ENCODE measurements at regions not wholly inside any gene's neighbourhood (a gene's known extent, or its start where the extent isn't known, plus 50 kb on each side); places are given as distances from the start of the nearest gene placed in this dataset.

DNA sequence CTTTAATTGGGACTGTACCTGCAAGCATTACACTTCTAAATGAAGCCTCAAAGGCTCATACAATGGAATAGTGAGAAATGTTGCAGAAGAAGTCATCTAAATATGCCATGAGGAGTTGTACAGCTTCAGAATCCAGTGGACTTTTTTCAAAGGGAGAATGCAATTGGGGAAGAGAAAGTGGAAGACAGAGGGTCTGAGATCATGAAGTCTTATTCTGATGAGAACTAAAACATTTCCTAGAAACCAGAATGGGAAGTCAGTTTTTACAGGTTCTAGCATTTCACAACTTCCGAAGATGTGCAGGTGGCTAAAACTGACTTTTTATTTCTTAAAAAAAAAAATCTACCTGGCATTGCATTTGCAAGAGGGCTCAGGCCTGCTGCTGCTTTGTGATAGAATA lies 424.4 kb upstream of the RUNX1 start:
- ChIA-PET CTCF (no interaction called here), POLR2A (no interaction called here)
- H3K36me3 ChIP-seq (replicated peaks in 1 of 2; ENCODE audit: control insufficient read depth in 1 of 2, insufficient read depth in 2 of 2, low read length in 1 of 2): no peaks in the 10 kb centered on the region
- no peak overlapping the region for H3K27ac ChIP-seq (ENCODE audit: low read depth in 2 of 2, low read length in 1 of 2)
- no peaks in the 10 kb centered on the region for H3K27me3 ChIP-seq (ENCODE audit: insufficient read depth)
- no peak for DNase-seq
- TF ChIP-seq, protein P1, sequence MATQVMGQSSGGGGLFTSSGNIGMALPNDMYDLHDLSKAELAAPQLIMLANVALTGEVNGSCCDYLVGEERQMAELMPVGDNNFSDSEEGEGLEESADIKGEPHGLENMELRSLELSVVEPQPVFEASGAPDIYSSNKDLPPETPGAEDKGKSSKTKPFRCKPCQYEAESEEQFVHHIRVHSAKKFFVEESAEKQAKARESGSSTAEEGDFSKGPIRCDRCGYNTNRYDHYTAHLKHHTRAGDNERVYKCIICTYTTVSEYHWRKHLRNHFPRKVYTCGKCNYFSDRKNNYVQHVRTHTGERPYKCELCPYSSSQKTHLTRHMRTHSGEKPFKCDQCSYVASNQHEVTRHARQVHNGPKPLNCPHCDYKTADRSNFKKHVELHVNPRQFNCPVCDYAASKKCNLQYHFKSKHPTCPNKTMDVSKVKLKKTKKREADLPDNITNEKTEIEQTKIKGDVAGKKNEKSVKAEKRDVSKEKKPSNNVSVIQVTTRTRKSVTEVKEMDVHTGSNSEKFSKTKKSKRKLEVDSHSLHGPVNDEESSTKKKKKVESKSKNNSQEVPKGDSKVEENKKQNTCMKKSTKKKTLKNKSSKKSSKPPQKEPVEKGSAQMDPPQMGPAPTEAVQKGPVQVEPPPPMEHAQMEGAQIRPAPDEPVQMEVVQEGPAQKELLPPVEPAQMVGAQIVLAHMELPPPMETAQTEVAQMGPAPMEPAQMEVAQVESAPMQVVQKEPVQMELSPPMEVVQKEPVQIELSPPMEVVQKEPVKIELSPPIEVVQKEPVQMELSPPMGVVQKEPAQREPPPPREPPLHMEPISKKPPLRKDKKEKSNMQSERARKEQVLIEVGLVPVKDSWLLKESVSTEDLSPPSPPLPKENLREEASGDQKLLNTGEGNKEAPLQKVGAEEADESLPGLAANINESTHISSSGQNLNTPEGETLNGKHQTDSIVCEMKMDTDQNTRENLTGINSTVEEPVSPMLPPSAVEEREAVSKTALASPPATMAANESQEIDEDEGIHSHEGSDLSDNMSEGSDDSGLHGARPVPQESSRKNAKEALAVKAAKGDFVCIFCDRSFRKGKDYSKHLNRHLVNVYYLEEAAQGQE (IDR thresholded peaks at IDR 0.05; ENCODE audit: low read depth, low read length): no peak
- TF ChIP-seq, protein P2, sequence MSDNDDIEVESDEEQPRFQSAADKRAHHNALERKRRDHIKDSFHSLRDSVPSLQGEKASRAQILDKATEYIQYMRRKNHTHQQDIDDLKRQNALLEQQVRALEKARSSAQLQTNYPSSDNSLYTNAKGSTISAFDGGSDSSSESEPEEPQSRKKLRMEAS (IDR thresholded peaks at IDR 0.05; ENCODE audit: low read depth): no peak
- TF ChIP-seq FOSL2 (IDR thresholded peaks at IDR 0.05; ENCODE audit: borderline replicate concordance, low read depth): no peak
- no peak for TF ChIP-seq SMC3 (IDR thresholded peaks at IDR 0.05; ENCODE audit: low read depth, low read length)
- no peak overlapping the region for H3K4me2 ChIP-seq
- no peak overlapping the region for H3K9ac ChIP-seq
- no peaks in the 10 kb centered on the region for H3K79me2 ChIP-seq (ENCODE audit: insufficient read depth)
- peaks cover 5% of the 10 kb centered on the region for H3F3A ChIP-seq (replicated peaks; ENCODE audit: insufficient read depth)
- H2AFZ ChIP-seq (ENCODE audit: low read depth): no peak overlapping the region
- 88% methylated on average over 1 of the region's 1 CpG for WGBS (ENCODE audit: low lambda C conversion rate)
- peaks cover 0 to 10% of the 10 kb centered on the region in 2 experiments; a peak in 3 of 4 replicates for H3K4me1 ChIP-seq (ENCODE audit: control insufficient read depth in 1 of 2, insufficient read depth in 2 of 2, low read depth in 1 of 2, low read length in 1 of 2)
- H3K9me2 ChIP-seq: no peaks in the 10 kb centered on the region
- H3K9me3 ChIP-seq: no peaks in the 10 kb centered on the region
- no peak overlapping the region for H3K4me3 ChIP-seq (ENCODE audit: low read depth in 2 of 2, low read length in 1 of 2)
- H4K20me1 ChIP-seq (ENCODE audit: insufficient read depth): no peaks in the 10 kb centered on the region

DNA sequence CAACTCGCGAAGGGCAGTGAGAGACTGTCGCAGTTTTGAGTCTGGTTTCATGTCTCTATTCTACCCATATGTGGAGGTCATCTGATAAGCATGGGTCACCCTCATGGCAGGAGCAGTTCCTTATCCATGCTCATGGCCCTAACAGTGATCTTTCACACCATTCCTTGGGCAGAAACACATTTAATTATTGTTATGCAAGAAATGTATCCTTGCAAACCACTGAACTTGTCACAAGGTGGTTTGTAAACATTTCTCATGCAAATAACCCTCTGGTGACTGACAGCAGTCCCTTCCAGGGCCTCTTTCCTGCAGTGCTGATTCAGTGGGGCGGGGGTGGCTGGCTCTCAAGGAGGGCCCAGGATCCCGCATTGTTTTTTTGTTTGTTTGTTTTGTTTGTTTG lies 421.4 kb upstream of the RUNX1 start:
- no peak overlapping the region for H2AFZ ChIP-seq (ENCODE audit: low read depth)
- H3K9ac ChIP-seq: no peak overlapping the region
- no peaks in the 10 kb centered on the region for H3K27me3 ChIP-seq (ENCODE audit: insufficient read depth)
- no peaks in the 10 kb centered on the region; a peak in 2 of 4 replicates for H3K4me1 ChIP-seq (ENCODE audit: control insufficient read depth in 1 of 2, insufficient read depth in 2 of 2, low read depth in 1 of 2, low read length in 1 of 2)
- H3K9me3 ChIP-seq: no peaks in the 10 kb centered on the region
- H3K9me2 ChIP-seq: no peaks in the 10 kb centered on the region
- H3K4me2 ChIP-seq: no peak overlapping the region
- TF ChIP-seq, protein P1 (IDR thresholded peaks at IDR 0.05; ENCODE audit: low read depth, low read length): no peak
- TF ChIP-seq FOSL2 (IDR thresholded peaks at IDR 0.05; ENCODE audit: borderline replicate concordance, low read depth) (no peak), RAD21 (IDR thresholded peaks at IDR 0.05; ENCODE audit: low read length) (no peak), NFIC (IDR thresholded peaks at IDR 0.05; ENCODE audit: borderline replicate concordance) (no peak), EP300 (IDR thresholded peaks at IDR 0.05; ENCODE audit: borderline replicate concordance in 1 of 2, low read depth in 1 of 2, low read length in 1 of 2) (no peak), CHD2 (IDR thresholded peaks at IDR 0.05; ENCODE audit: low read length, partially characterized antibody) (no peak), SMC3 (IDR thresholded peaks at IDR 0.05; ENCODE audit: low read depth, low read length) (no peak)
- TF ChIP-seq, protein P3, sequence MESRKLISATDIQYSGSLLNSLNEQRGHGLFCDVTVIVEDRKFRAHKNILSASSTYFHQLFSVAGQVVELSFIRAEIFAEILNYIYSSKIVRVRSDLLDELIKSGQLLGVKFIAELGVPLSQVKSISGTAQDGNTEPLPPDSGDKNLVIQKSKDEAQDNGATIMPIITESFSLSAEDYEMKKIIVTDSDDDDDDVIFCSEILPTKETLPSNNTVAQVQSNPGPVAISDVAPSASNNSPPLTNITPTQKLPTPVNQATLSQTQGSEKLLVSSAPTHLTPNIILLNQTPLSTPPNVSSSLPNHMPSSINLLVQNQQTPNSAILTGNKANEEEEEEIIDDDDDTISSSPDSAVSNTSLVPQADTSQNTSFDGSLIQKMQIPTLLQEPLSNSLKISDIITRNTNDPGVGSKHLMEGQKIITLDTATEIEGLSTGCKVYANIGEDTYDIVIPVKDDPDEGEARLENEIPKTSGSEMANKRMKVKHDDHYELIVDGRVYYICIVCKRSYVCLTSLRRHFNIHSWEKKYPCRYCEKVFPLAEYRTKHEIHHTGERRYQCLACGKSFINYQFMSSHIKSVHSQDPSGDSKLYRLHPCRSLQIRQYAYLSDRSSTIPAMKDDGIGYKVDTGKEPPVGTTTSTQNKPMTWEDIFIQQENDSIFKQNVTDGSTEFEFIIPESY (IDR thresholded peaks at IDR 0.05; ENCODE audit: borderline replicate concordance, low read depth): no peak
- TF ChIP-seq, protein P2 (IDR thresholded peaks at IDR 0.05; ENCODE audit: low read depth): no peak
- H3K79me2 ChIP-seq (ENCODE audit: insufficient read depth): no peaks in the 10 kb centered on the region
- no peaks in the 10 kb centered on the region for H3K36me3 ChIP-seq (replicated peaks in 1 of 2; ENCODE audit: control insufficient read depth in 1 of 2, insufficient read depth in 2 of 2, low read length in 1 of 2)
- peaks cover 5% of the 10 kb centered on the region for H3F3A ChIP-seq (replicated peaks; ENCODE audit: insufficient read depth)
- no peak for DNase-seq
- no peaks in the 10 kb centered on the region for H4K20me1 ChIP-seq (ENCODE audit: insufficient read depth)
- ChIA-PET CTCF (no interaction called here), POLR2A (no interaction called here)
- WGBS (ENCODE audit: low lambda C conversion rate): 56% methylated on average over 5 of the region's 5 CpGs
- H3K27ac ChIP-seq (ENCODE audit: low read depth in 2 of 2, low read length in 1 of 2): no peak overlapping the region
- no peak overlapping the region for H3K4me3 ChIP-seq (ENCODE audit: low read depth in 2 of 2, low read length in 1 of 2)

Measured in SK-N-SH (cell line).